ENCODE measurements at regions not wholly inside any gene's neighbourhood (a gene's known extent, or its start where the extent isn't known, plus 50 kb on each side); places are given as distances from the start of the nearest gene placed in this dataset.

- H3K27ac ChIP-seq (ENCODE audit: insufficient read depth, low read depth, low read length) = peak overlapping the region; percentile 59
- no peaks in the 10 kb centered on the region for H3K36me3 ChIP-seq (ENCODE audit: control insufficient read depth in 2 of 2, extremely low read depth in 1 of 2, insufficient read depth in 2 of 2, low read length in 2 of 2)
- H3K9me3 ChIP-seq (replicated peaks; ENCODE audit: control insufficient read depth, insufficient read depth, low read length) = no peaks in the 10 kb centered on the region
- dilution Hi-C loops (cut with MboI; ENCODE audit: extremely low pct_ligation_motif_present, low sequenced_read_pairs) (no loop called here), intact Hi-C loops (cut with micrococcal nuclease) (loop anchor here (1.0 to 5.0 kb wide), 3 partner anchors 11 to 1724 kb away; no protein-coding TSS in a partner anchor)
- H3K4me2 ChIP-seq (ENCODE audit: insufficient read depth, low read length) = peak overlapping the region; percentile 57
- H3K27me3 ChIP-seq (ENCODE audit: control insufficient read depth in 2 of 2, insufficient read depth in 2 of 2, low read length in 2 of 2) = no peaks in the 10 kb centered on the region
- DNase-seq (ENCODE audit: low read depth, low spot score) (peak; percentile 77), FAIRE-seq (no peak)
- H3K9me1 ChIP-seq (replicated peaks; ENCODE audit: control insufficient read depth, extremely low read depth, insufficient read depth, low read length) = no peaks in the 10 kb centered on the region
- H4K20me1 ChIP-seq (replicated peaks; ENCODE audit: control insufficient read depth, extremely low read depth, insufficient read depth, low read length) = no peaks in the 10 kb centered on the region
- peak overlapping the region; percentile 17 for H3K9ac ChIP-seq (replicated peaks; ENCODE audit: extremely low read depth, insufficient read depth, low read length)
- no peaks in the 10 kb centered on the region for H3K79me2 ChIP-seq (ENCODE audit: control insufficient read depth, insufficient read depth, low read length)
- H3K4me1 ChIP-seq (ENCODE audit: control insufficient read depth, extremely low read depth, insufficient read depth, low read length) = peaks cover 50% of the 10 kb centered on the region
- CTCF ChIA-PET = interaction anchor here (1.0 to 1.3 kb wide), 3 partner anchors 11 to 101 kb away, joined by 3 to 15 read pairs (median 7); no protein-coding TSS in a partner anchor
- no TSS peak for BruUV-seq (replicated peaks)
- no peak for TF ChIP-seq POLR2AphosphoS5 (IDR thresholded peaks at IDR 0.05; ENCODE audit: insufficient read depth, low read depth, low read length)
- TF ChIP-seq POLR2A (IDR thresholded peaks at IDR 0.05; ENCODE audit: low read depth, low read length) = no peak
- TF ChIP-seq EZH2 (IDR thresholded peaks at IDR 0.05; ENCODE audit: borderline replicate concordance, low read depth, low read length, severe bottlenecking) = no peak
- TF ChIP-seq MAX (IDR thresholded peaks at IDR 0.05; ENCODE audit: insufficient read depth, insufficient read length) = no peak
- no peak for TF ChIP-seq CTCF (IDR thresholded peaks at IDR 0.05; ENCODE audit: extremely low read depth in 1 of 2, insufficient read depth in 1 of 2, low read depth in 1 of 2, low read length in 2 of 2)
- TF ChIP-seq MYC (IDR thresholded peaks at IDR 0.05; ENCODE audit: low read depth, low read length) = no peak
- TF ChIP-seq GATA2 (IDR thresholded peaks at IDR 0.05; ENCODE audit: insufficient read depth, insufficient read length, low read depth, low read length) = no peak
- TF ChIP-seq FOS (IDR thresholded peaks at IDR 0.05; ENCODE audit: borderline replicate concordance, insufficient read depth, low read length) = no peak
- TF ChIP-seq JUN (IDR thresholded peaks at IDR 0.05; ENCODE audit: borderline replicate concordance, insufficient read depth, insufficient read length, low read depth) = no peak
- H2AFZ ChIP-seq (ENCODE audit: low read depth, low read length) = peak overlapping the region; percentile 37
- POLR2A ChIA-PET = no interaction called here
- H3K4me3 ChIP-seq (replicated peaks in 1 of 3; ENCODE audit: insufficient read depth in 1 of 3, low read depth in 1 of 3, low read length in 3 of 3) = no peak overlapping the region
Measured at GRCh38 chr3:34207806-34208205, 409.4 kb downstream of the PDCD6IP start.

Data from endothelial cell of umbilical vein (primary cell).